HG03097 (cell line): ENCODE measurements at regions not wholly inside any gene's neighbourhood (a gene's known extent, or its start where the extent isn't known, plus 50 kb on each side); places are given as distances from the start of the nearest gene placed in this dataset.
"Not testable (repeated sequence)": the region's sequence is repeated elsewhere in the genome, so short reads cannot be mapped to it uniquely, and the experiment has no call there.

Experiments used
- ATAC-seq: cut with Tn5 transposase; IDR thresholded peaks from one replicate; pipeline ENCODE4 v1.9.1; 2021; ENCODE audit not compliant: unreplicated experiment, low FRiP score

DNA sequence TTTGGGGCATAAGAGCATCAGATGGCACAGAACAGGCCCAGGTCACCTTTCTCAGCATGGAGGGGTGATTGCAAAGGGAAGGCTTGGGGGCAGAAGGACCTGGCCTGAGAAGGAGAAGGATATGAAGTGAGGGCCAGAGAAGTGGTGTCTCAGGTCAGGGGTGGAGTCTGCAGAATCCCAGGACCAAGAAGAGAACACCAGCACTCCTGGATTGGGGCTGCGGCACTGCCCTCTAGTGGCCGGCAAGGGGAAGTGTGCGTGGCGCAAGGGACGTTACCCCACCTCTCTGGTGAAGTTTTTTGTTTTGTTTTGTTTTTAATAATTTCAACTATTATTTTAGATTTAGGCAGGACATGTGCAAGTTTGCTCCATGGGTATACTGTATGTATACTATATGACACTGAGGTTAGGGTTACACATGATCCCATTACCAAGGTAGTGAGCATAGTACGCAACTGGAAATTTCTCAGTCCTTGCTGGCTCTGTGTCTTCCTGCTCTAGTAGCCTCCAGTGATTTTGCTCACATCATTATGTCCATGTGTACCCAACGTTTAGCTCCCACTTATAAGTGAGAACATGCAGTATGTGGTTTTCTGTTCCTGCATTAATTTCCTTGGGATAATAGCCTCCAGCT is 1548.6 kb downstream of the EFNA5 start:
- peak; percentile 61 for ATAC-seq

- no peak for ATAC-seq
Measured at GRCh38 chr5:106116682-106117081, 1554.1 kb downstream of the EFNA5 start.

GRCh38 chr5:106113922-106114321 is 1556.8 kb downstream of the EFNA5 start:
- no peak for ATAC-seq

- ATAC-seq: no peak
Measured at GRCh38 chr5:106106384-106106783, 1564.4 kb downstream of the EFNA5 start.

GRCh38 chr5:106097340-106097739 is 1573.4 kb downstream of the EFNA5 start:
- no peak for ATAC-seq

DNA sequence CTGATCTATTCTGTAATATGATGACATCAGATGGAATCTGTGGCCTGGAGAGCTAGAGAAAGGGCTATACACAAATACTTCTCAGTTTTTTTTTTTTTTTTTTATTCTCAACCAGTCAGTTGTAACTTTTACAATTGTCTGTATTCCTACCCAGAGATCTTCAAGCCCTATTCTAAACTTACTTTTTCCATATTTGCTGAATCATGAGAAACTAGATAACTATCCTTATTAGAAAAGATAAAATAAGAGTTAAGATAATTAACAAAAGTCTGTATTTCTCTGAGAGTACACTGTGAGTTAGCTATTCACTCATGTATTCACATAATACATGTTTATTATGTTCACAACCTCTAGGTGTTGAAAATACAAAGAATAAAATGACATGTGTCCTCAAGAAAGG is 1575.9 kb downstream of the EFNA5 start:
- ATAC-seq: no peak

GRCh38 chr5:106094204-106094607 is 1576.5 kb downstream of the EFNA5 start:
- ATAC-seq: no peak

GRCh38 chr5:106093134-106093533 is 1577.6 kb downstream of the EFNA5 start:
- ATAC-seq: no peak

GRCh38 chr5:106092455-106092854 is 1578.3 kb downstream of the EFNA5 start:
- ATAC-seq: no peak

DNA sequence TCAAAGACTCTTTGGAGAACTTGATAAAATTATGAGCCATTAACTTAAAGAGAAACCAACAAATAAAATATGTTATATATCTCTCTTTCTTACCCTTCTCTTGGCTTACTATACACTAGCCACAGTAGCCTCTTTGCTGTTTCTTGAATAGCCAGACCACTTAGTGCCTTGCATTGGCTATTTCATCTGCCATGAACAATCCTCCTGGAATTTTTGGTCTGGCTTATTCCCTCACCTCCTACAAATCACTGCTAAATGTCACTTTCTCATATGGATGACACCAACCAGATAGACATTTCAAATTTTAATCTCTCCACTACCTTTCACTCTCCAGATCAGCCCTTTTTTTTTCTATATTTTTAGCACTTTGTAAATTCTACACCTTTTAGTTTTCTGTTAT is 1581.7 kb downstream of the EFNA5 start:
- no peak for ATAC-seq

DNA sequence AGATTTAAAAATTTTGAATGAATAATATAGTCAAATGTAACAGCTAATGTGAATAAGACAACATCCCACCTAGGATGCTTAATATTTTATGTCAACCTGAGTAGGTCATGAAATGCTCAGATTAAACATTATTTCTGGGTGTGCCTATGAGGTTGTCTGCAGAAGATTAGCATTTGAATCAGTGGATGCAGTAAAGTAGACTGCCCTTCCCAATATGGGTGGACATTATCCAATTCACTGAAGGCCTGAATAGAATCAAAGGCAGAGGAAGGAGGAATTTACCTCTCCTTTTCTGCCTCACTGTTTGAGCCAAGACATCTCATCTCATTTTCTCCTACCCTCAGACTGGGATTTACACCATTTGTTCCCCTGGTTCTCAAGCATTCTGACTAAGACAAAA is 1582.3 kb downstream of the EFNA5 start:
- ATAC-seq: no peak

DNA sequence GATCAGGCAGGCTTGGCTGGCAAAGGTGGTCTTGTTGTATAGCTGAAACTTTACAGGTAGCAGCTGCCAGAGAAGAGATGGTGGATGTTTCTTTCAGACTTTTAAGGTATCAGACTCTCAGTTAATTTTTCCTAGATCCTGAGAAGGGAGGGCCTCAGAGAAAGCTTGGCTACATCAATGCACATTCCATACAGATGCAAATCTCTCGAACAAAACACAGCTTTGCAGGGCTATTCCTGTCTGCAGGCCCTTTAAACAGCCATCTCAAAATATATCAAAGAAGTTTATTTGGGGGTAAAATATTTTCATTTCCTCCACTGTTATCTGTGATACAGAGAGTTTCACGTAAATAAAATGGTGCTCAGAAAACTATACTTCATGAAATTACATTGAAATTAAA is 1584.4 kb downstream of the EFNA5 start:
- no peak for ATAC-seq

DNA sequence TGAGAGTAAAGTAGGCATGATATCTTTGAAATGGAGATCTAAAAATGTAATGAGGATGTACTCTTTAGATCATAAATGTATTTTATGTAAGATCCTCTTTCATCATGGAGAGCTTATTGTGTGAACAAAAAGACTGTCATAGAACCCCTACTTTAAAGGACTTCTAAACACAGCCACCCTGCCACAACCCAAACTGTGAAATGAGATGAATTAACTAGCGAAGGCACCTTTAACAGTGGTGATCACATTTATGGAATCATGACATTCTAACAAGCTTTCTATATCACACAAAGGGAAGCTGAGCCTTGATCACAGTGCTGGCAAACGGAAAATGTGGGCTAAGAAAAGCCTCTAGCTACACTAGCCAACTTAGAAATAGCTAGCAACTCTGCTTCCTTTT is 1585.2 kb downstream of the EFNA5 start:
- no peak for ATAC-seq

- ATAC-seq: no peak
Measured at GRCh38 chr5:106085136-106085535, 1585.6 kb downstream of the EFNA5 start.

DNA sequence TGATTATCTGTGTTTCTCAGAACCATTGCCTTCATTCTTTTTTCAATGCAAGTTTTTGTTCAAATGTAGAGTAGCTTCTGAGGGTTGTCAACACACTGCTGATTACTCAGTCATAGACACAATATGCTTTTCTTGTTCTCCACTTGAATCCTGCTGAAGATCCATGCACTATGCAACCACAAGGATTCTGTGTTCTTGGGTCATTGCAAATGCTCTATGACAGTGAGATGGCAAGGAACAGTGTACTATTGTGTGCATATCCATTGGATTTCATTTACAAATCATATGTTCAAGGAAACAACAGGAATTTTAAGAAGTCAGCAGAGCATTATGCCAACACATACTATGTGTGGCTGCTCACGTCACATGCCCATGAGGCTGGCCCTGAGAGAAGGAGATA is 1590.2 kb downstream of the EFNA5 start:
- no peak for ATAC-seq

DNA sequence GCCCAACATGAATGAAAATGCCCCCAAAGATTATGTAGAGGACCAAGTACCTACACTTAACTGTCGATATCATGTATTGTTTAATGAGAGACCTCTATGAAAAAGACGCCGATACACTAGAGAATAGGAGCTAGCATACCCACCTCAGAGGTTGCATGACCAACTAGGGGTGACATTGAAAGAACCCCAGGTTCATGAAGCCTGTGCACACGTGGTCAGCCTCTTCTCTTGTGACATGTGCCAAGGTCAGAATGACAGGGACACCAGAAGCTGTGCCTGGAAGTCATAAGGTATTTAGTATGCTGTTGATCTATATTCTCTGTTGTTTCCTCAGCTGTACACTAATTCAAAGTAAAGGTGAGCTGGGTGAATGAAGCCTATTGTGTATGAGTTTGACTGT is 1594.1 kb downstream of the EFNA5 start:
- no peak for ATAC-seq

GRCh38 chr5:106072208-106072607 is 1598.5 kb downstream of the EFNA5 start:
- ATAC-seq: no peak

DNA sequence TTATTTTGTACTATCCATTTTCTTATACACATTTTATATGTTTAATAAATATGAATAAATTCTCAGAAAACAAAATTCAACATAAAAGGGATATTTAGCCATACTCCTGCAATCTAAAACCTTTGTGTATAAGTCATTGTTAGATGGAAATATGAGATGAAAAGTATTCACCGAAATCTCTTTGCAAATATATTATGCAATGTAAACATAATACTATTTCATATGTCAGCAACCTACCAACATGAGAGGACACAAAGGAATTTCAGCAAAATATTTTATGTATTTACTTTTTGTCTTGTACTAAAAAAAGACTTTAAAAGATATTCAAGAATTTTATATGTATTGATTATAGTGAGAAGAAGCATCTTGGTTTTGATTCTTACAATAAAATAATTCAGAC is 1623.4 kb downstream of the EFNA5 start:
- ATAC-seq: no peak

DNA sequence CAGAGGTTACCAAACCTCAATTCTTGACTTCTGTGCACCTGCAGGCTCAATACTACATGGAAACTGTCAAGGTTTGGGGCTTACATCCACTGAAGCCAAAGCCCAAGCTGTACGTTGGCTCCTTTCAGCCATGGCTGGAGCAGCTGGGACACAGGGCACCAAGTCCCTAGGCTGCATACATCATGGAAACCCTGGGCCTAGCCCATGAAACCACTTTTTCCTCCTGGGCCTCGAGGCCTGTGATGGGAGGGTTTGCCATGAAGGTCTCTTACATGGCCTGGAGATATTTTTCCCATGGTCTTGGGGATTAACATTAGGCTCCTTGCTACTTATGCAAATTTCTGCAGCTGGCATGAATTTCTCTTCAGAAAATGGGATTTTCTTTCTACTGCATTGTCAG is 1638.7 kb downstream of the EFNA5 start:
- not testable (repeated sequence) for ATAC-seq

DNA sequence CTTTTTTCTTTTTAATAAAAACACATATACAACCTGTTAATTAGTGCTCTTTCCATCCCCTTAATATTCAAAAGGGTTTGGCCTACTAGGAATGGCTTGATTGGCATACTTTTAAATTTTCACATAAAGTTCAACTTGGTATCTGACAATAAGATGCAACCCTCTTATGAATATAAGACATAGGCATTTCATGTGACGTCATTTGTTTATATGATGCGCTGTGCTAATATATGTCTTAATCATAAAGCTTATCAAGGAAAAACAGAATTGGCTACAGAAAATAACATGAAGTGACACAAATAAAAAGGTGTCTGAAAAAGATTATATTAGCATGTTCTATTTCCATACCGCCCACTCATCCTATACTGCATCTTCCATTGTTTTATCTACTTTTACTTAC is 1642.4 kb downstream of the EFNA5 start:
- no peak for ATAC-seq

DNA sequence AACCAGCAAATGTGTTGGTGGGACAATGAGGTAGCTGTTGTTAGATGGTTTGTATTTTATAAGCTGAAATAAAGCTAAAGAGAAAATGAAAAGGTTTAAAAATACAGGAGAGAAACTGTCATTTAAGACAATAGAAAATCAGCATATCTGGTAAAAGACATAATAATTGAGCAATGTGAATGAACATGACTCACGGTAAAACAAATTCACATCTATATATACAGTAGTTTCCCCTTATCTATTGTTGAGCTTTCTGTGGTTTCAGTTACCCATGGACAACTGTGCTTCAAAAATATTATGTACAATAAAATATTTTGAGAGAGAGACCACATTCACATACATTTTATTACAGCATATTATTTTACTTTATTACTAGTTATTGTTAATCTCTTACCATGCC is 1649.8 kb downstream of the EFNA5 start:
- ATAC-seq: no peak

- no peak for ATAC-seq
Measured at GRCh38 chr5:106019261-106019660, 1651.5 kb downstream of the EFNA5 start.

GRCh38 chr5:106017243-106017857 is 1653.4 kb downstream of the EFNA5 start:
- no peak for ATAC-seq
